Mucosa of descending colon (tissue), 3 donors: ENCODE measurements at regions not wholly inside any gene's neighbourhood (a gene's known extent, or its start where the extent isn't known, plus 50 kb on each side); places are given as distances from the start of the nearest gene placed in this dataset.

ENCODE experiments used
- ATAC-seq: fragments of 200-7000 bp; cut with Tn5 transposase; one replicate; pipeline ENCODE4 v1.9.1; 2020; ENCODE audit warnings: mild to moderate bottlenecking, moderate library complexity
- DNase-seq, 3 donors: peaks; one replicate each; pipeline ENCODE4 v3.0.0-alpha.2; 2020
- H3K36me3 ChIP-seq: fragments of 200-600 bp; one replicate; pipeline ENCODE4 v1.8.0; 2021; ENCODE audit warnings: low read depth, mild to moderate bottlenecking
- H3K4me1 ChIP-seq: fragments of 200-600 bp; one replicate; pipeline ENCODE4 v1.8.0; 2021; ENCODE audit warnings: low read depth, mild to moderate bottlenecking
- H3K4me3 ChIP-seq: fragments of 200-600 bp; one replicate; pipeline ENCODE4 v1.8.0; 2021; ENCODE audit warnings: mild to moderate bottlenecking
- H3K9me3 ChIP-seq: fragments of 200-600 bp; one replicate; pipeline ENCODE4 v1.8.0; 2021; ENCODE audit warnings: mild to moderate bottlenecking
- CTCF ChIP-seq: fragments of 200-600 bp; IDR thresholded peaks from one replicate; pipeline ENCODE4 v1.8.0; 2022; ENCODE audit warnings: antibody characterized with exemption, mild to moderate bottlenecking
- intact Hi-C, 2 donors: fragments of 100-400 bp; cut with DNase I in 1 of 2; cut with micrococcal nuclease in 1 of 2; formaldehyde crosslinking; loops; one replicate each; pipeline versions ENCODE4 v1.11.0 to v1.11.1; 2022; cut with DNase I, micrococcal nuclease
- donor health status: DM: no; HTN: no; CAD: no; lungs with moderate emphysema.
- donor health status: DM: no; HTN: no; CAD: no.
- donor health status: DM: no; HTN: yes; CAD: no.

- intact Hi-C loops: no loop called here
- Histone ChIP-seq H3K4me3 (no peak overlapping the region), H3K36me3 (no peaks in the 10 kb centered on the region), H3K4me1 (no peaks in the 10 kb centered on the region), H3K9me3 (no peaks in the 10 kb centered on the region)
- ATAC-seq (no peak), DNase-seq (no peak)
- no peak for TF ChIP-seq CTCF
Measured at GRCh38 chr3:3699407-3699806, 99.8 kb upstream of the LRRN1 start.

- intact Hi-C loops: no loop called here
- H3K4me1 ChIP-seq: no peaks in the 10 kb centered on the region
- TF ChIP-seq CTCF: no peak
- ATAC-seq (no peak), DNase-seq (no peak)
- H3K9me3 ChIP-seq: no peaks in the 10 kb centered on the region
- no peak overlapping the region for H3K4me3 ChIP-seq
- no peaks in the 10 kb centered on the region for H3K36me3 ChIP-seq
Measured at GRCh38 chr3:3696345-3696744, 102.9 kb upstream of the LRRN1 start.

DNA sequence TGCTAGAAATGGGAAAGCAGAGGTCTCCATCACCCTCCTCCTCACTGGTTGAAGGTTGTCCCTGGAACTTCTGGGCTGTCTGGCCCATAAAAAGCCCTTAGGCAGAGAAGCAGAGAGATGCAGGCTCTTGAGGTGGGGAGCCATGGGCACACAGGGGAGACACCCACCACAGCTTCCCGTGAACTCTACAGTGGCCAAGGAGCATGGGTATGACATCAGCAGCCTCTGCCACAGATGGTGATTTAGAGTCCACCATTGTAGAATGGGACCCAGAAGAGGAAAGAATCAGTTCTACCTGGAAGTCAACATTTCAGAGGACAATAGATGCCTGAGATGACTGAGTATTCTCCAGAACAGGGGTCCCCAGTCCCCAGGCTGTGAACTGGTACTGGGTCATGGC is 105.6 kb upstream of the LRRN1 start:
- H3K4me1 ChIP-seq: no peaks in the 10 kb centered on the region
- intact Hi-C loops: no loop called here
- no peak for TF ChIP-seq CTCF
- H3K4me3 ChIP-seq: no peak overlapping the region
- DNase-seq: no peak
- H3K9me3 ChIP-seq: no peaks in the 10 kb centered on the region
- no peak for ATAC-seq
- H3K36me3 ChIP-seq: no peaks in the 10 kb centered on the region

- Histone ChIP-seq H3K4me3 (no peak overlapping the region), H3K9me3 (no peaks in the 10 kb centered on the region), H3K4me1 (no peaks in the 10 kb centered on the region), H3K36me3 (no peaks in the 10 kb centered on the region)
- intact Hi-C loops: no loop called here
- no peak for ATAC-seq
- no peak for DNase-seq
- no peak for TF ChIP-seq CTCF
Measured at GRCh38 chr3:3689601-3690375, 109.4 kb upstream of the LRRN1 start.

GRCh38 chr3:3686907-3687648 is 112.2 kb upstream of the LRRN1 start:
- no peak for DNase-seq
- intact Hi-C loops: no loop called here
- no peaks in the 10 kb centered on the region for H3K4me1 ChIP-seq
- H3K4me3 ChIP-seq: no peak overlapping the region
- no peaks in the 10 kb centered on the region for H3K9me3 ChIP-seq
- H3K36me3 ChIP-seq: no peaks in the 10 kb centered on the region
- no peak for ATAC-seq
- TF ChIP-seq CTCF: no peak
